ENCODE measurements at regions not wholly inside any gene's neighbourhood (a gene's known extent, or its start where the extent isn't known, plus 50 kb on each side); places are given as distances from the start of the nearest gene placed in this dataset.

GRCh38 chr18:14031053-14031452, 101.2 kb downstream of the ZNF519 start:
- no peak overlapping the region for H3K27ac Mint-ChIP-seq
- peaks cover 7% of the 10 kb centered on the region for H3K27me3 Mint-ChIP-seq (ENCODE audit: low read depth)
- CTCF ChIA-PET = no interaction called here
- DNase-seq = no peak
- H3K9me3 Mint-ChIP-seq = peaks cover 7% of the 10 kb centered on the region
- no peaks in the 10 kb centered on the region for H3K36me3 Mint-ChIP-seq (ENCODE audit: low read depth)
- H3K4me1 Mint-ChIP-seq (ENCODE audit: low read depth) = no peaks in the 10 kb centered on the region
- intact Hi-C loops (cut with micrococcal nuclease) = no loop called here
- H3K4me3 Mint-ChIP-seq = no peak overlapping the region

- no peak for DNase-seq
- no peaks in the 10 kb centered on the region for H3K36me3 Mint-ChIP-seq (ENCODE audit: low read depth)
- H3K9me3 Mint-ChIP-seq = peaks cover 7% of the 10 kb centered on the region
- peaks cover 2% of the 10 kb centered on the region for H3K27me3 Mint-ChIP-seq (ENCODE audit: low read depth)
- H3K27ac Mint-ChIP-seq = no peak overlapping the region
- no peak overlapping the region for H3K4me3 Mint-ChIP-seq
- no peaks in the 10 kb centered on the region for H3K4me1 Mint-ChIP-seq (ENCODE audit: low read depth)
- CTCF ChIA-PET = no interaction called here
- intact Hi-C loops (cut with micrococcal nuclease) = no loop called here
Measured at GRCh38 chr18:14029512-14029911, 102.7 kb downstream of the ZNF519 start.

GRCh38 chr18:14026199-14026598, 106.0 kb downstream of the ZNF519 start:
- H3K9me3 Mint-ChIP-seq = peaks cover 7% of the 10 kb centered on the region
- DNase-seq = no peak
- CTCF ChIA-PET = no interaction called here
- H3K4me1 Mint-ChIP-seq (ENCODE audit: low read depth) = no peaks in the 10 kb centered on the region
- H3K27ac Mint-ChIP-seq = no peak overlapping the region
- H3K27me3 Mint-ChIP-seq (ENCODE audit: low read depth) = no peaks in the 10 kb centered on the region
- intact Hi-C loops (cut with micrococcal nuclease) = no loop called here
- H3K36me3 Mint-ChIP-seq (ENCODE audit: low read depth) = no peaks in the 10 kb centered on the region
- H3K4me3 Mint-ChIP-seq = no peak overlapping the region

- H3K36me3 Mint-ChIP-seq (ENCODE audit: low read depth) = no peaks in the 10 kb centered on the region
- H3K27ac Mint-ChIP-seq = no peak overlapping the region
- peaks cover 7% of the 10 kb centered on the region for H3K9me3 Mint-ChIP-seq
- H3K27me3 Mint-ChIP-seq (ENCODE audit: low read depth) = no peaks in the 10 kb centered on the region
- no peaks in the 10 kb centered on the region for H3K4me1 Mint-ChIP-seq (ENCODE audit: low read depth)
- DNase-seq = no peak
- intact Hi-C loops (cut with micrococcal nuclease) = no loop called here
- no peak overlapping the region for H3K4me3 Mint-ChIP-seq
- CTCF ChIA-PET = no interaction called here
Measured at GRCh38 chr18:14025306-14025940, 106.8 kb downstream of the ZNF519 start.

DNA sequence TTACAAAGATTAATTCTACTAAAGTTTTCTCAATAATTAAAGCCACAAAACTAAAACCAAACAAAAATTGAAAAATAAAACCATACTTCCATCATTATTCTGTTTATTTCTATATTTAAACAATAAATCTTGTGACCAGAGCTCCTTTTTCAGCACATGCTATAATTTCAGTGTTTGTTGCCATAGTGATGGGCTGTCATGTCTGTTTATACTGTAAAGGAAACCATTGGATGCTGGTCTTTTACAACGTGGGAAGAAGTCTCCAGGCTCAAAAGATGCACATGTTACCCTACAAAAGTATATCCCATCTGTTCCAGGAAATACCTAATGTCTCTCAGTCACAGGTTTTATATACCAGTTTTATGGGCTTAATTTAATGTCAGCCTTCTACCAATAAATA, 100.1 kb upstream of the MC2R start:
- intact Hi-C loops (cut with micrococcal nuclease) = no loop called here
- Mint-ChIP-seq H3K27ac (no peak overlapping the region), H3K4me1 (ENCODE audit: low read depth) (no peaks in the 10 kb centered on the region), H3K27me3 (ENCODE audit: low read depth) (peaks cover 3% of the 10 kb centered on the region), H3K9me3 (no peaks in the 10 kb centered on the region), H3K4me3 (no peak overlapping the region), H3K36me3 (ENCODE audit: low read depth) (no peaks in the 10 kb centered on the region)
- no peak for DNase-seq
- CTCF ChIA-PET = no interaction called here

GRCh38 chr18:14014456-14014855, 99.1 kb upstream of the MC2R start:
- Mint-ChIP-seq H3K4me3 (no peak overlapping the region), H3K27ac (no peak overlapping the region), H3K36me3 (ENCODE audit: low read depth) (no peaks in the 10 kb centered on the region), H3K9me3 (no peaks in the 10 kb centered on the region), H3K27me3 (ENCODE audit: low read depth) (peaks cover 3% of the 10 kb centered on the region), H3K4me1 (ENCODE audit: low read depth) (no peaks in the 10 kb centered on the region)
- intact Hi-C loops (cut with micrococcal nuclease) = no loop called here
- CTCF ChIA-PET = no interaction called here
- no peak for DNase-seq

DNA sequence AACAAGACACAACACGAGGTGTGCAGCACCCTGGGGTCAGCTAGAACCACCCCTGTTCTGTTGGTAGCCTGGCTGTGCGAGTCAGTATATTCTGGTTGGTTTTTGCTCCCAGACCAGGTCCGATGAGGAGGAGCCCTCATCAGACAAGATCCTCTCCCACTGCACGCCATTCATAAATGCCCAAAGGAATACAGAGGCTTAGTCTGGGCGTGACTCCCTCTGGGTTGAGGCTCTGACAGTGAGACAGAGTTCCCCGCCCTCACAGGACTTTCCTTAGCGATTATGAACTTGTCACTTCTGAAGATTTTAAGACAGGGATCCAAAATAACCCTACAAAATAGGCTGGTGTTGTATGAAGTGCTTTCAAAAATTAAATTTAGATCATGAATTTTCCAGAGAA, 85.5 kb upstream of the MC2R start:
- CTCF ChIA-PET = no interaction called here
- intact Hi-C loops (cut with micrococcal nuclease) = no loop called here
- Mint-ChIP-seq H3K4me3 (no peak overlapping the region), H3K27me3 (ENCODE audit: low read depth) (no peaks in the 10 kb centered on the region), H3K4me1 (ENCODE audit: low read depth) (no peaks in the 10 kb centered on the region), H3K36me3 (ENCODE audit: low read depth) (no peaks in the 10 kb centered on the region), H3K9me3 (no peaks in the 10 kb centered on the region), H3K27ac (no peak overlapping the region)
- no peak for DNase-seq

GRCh38 chr18:13999231-13999630, 83.9 kb upstream of the MC2R start:
- H3K36me3 Mint-ChIP-seq (ENCODE audit: low read depth) = no peaks in the 10 kb centered on the region
- no peak for DNase-seq

GRCh38 chr18:13998571-13998970, 83.2 kb upstream of the MC2R start:
- CTCF ChIA-PET = no interaction called here
- Mint-ChIP-seq H3K36me3 (ENCODE audit: low read depth) (no peaks in the 10 kb centered on the region), H3K9me3 (no peaks in the 10 kb centered on the region), H3K4me1 (ENCODE audit: low read depth) (no peaks in the 10 kb centered on the region), H3K27ac (no peak overlapping the region), H3K27me3 (ENCODE audit: low read depth) (no peaks in the 10 kb centered on the region), H3K4me3 (no peak overlapping the region)
- intact Hi-C loops (cut with micrococcal nuclease) = no loop called here
- no peak for DNase-seq

More at GRCh38 chr18:13999231-13999630, 83.9 kb upstream of the MC2R start:
- H3K27me3 Mint-ChIP-seq (ENCODE audit: low read depth) = no peaks in the 10 kb centered on the region
- no peak overlapping the region for H3K27ac Mint-ChIP-seq
- H3K9me3 Mint-ChIP-seq = no peaks in the 10 kb centered on the region
- CTCF ChIA-PET = interaction anchor here (0.6 kb wide), 1 partner anchor 71 kb away, joined by 3 read pairs; no protein-coding TSS in a partner anchor
- intact Hi-C loops (cut with micrococcal nuclease) = no loop called here
- no peak overlapping the region for H3K4me3 Mint-ChIP-seq
- no peaks in the 10 kb centered on the region for H3K4me1 Mint-ChIP-seq (ENCODE audit: low read depth)

DNA sequence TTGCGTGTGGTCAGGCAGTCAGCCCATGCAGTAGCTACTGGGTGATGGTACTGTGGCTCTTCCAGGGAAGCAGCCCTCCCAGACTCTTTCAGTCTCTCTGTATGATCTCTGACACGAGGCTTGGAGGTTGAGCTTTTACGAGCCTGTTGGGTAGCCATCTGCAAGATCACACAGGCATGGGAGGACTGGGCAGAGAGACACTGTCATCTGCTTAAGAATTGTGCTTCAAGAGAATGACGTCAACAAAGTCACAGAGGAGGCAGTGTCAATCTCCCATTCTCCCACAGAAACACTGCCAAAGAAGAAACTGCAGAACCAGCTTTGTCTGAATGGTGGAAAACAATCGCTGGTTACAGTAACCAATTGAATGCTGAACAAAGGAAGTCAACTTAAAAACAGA, 78.4 kb upstream of the MC2R start:
- intact Hi-C loops (cut with micrococcal nuclease) = no loop called here
- H3K27ac Mint-ChIP-seq = no peak overlapping the region
- no peak for DNase-seq
- CTCF ChIA-PET = no interaction called here
- no peak overlapping the region for H3K4me3 Mint-ChIP-seq
- no peaks in the 10 kb centered on the region for H3K36me3 Mint-ChIP-seq (ENCODE audit: low read depth)
- no peaks in the 10 kb centered on the region for H3K4me1 Mint-ChIP-seq (ENCODE audit: low read depth)
- H3K27me3 Mint-ChIP-seq (ENCODE audit: low read depth) = no peaks in the 10 kb centered on the region
- H3K9me3 Mint-ChIP-seq = no peaks in the 10 kb centered on the region

- no peak for DNase-seq
- Mint-ChIP-seq H3K9me3 (no peaks in the 10 kb centered on the region), H3K36me3 (ENCODE audit: low read depth) (no peaks in the 10 kb centered on the region), H3K4me3 (no peak overlapping the region), H3K27ac (no peak overlapping the region), H3K27me3 (ENCODE audit: low read depth) (no peaks in the 10 kb centered on the region), H3K4me1 (ENCODE audit: low read depth) (no peaks in the 10 kb centered on the region)
- CTCF ChIA-PET = no interaction called here
- intact Hi-C loops (cut with micrococcal nuclease) = no loop called here
Measured at GRCh38 chr18:13992826-13993540, 77.6 kb upstream of the MC2R start.

DNA sequence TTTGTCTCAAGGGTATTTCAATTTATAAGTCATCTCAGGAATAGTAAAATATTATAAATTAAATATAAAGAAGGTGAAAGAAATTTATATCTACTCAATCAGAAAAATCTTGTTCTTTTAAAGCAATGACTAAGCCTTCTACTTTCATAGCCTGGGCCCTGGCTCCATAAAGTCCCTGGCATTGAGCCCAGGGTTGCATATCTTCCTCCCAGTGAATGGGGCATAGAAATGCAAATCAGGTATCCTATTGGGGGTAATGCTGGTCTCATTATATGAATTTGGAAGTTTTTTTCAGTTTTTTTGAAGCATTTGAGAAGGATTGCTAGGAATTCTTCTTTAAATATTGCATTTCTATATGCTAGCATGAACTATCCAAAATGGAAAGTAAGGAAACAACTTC, 73.9 kb upstream of the MC2R start:
- CTCF ChIA-PET = no interaction called here
- no peak for DNase-seq
- H3K4me1 Mint-ChIP-seq (ENCODE audit: low read depth) = no peaks in the 10 kb centered on the region
- no peak overlapping the region for H3K4me3 Mint-ChIP-seq
- intact Hi-C loops (cut with micrococcal nuclease) = loop anchor here (10.0 kb wide), 1 partner anchor 164 kb away; the partner anchor contains the start of gene MC5R
- H3K27ac Mint-ChIP-seq = no peak overlapping the region
- H3K36me3 Mint-ChIP-seq (ENCODE audit: low read depth) = no peaks in the 10 kb centered on the region
- no peaks in the 10 kb centered on the region for H3K9me3 Mint-ChIP-seq
- peaks cover 4% of the 10 kb centered on the region for H3K27me3 Mint-ChIP-seq (ENCODE audit: low read depth)

DNA sequence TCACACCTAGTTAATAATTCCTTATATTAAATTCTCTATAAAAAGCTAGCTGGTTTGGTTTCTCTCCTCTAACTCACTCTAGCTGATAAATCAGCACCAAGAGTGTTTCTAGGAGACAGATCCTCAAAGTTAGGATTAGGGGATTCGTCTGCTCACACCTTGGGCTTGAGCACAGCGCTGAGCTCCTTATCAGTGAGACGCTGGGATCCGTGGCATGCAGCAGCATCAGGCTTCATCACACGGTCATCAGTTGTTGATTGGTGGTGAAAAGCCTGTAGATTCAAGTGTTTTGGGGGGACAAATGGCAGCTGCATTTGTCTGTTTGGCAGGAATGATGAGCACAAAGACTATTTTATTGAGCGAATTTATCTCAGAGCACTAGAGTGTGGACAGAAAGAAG, 72.6 kb upstream of the MC2R start:
- Mint-ChIP-seq H3K9me3 (no peaks in the 10 kb centered on the region), H3K4me1 (ENCODE audit: low read depth) (no peaks in the 10 kb centered on the region), H3K27me3 (ENCODE audit: low read depth) (peaks cover 12% of the 10 kb centered on the region), H3K27ac (no peak overlapping the region), H3K36me3 (ENCODE audit: low read depth) (no peaks in the 10 kb centered on the region), H3K4me3 (no peak overlapping the region)
- CTCF ChIA-PET = interaction anchor here (0.6 kb wide), 1 partner anchor 78 kb away, joined by 3 read pairs; no protein-coding TSS in a partner anchor
- DNase-seq = no peak
- intact Hi-C loops (cut with micrococcal nuclease) = loop anchor here (10.0 kb wide), 1 partner anchor 163 kb away; the partner anchor contains the start of gene MC5R
